Naive B cell (primary cell): ENCODE measurements at regions not wholly inside any gene's neighbourhood (a gene's known extent, or its start where the extent isn't known, plus 50 kb on each side); places are given as distances from the start of the nearest gene placed in this dataset.

Experiments used
- ATAC-seq, 2 donors: fragments of 150-1000 bp; cut with Tn5 transposase; 2 replicates each; pipeline ENCODE4 v1.10.0; 2021; ENCODE audit warnings: low read depth in 2 of 2, mild to moderate bottlenecking in 2 of 2, moderate library complexity in 2 of 2
- DNase-seq: peaks from one replicate; pipeline ENCODE4 v3.0.0; 2022
- H3K27ac Mint-ChIP-seq, 6 donors: one replicate each; pipeline ENCODE4 v1.8.0; 2020 to 2022; ENCODE audit warnings: mild to moderate bottlenecking in 6 of 6, mixed read lengths in 6 of 6, moderate library complexity in 5 of 6, inconsistent platforms in 2 of 6
- H3K27me3 Mint-ChIP-seq, 3 donors: one replicate each; pipeline ENCODE4 v1.8.0; 2021 to 2022; ENCODE audit warnings: mixed read lengths in 3 of 3, mild to moderate bottlenecking in 1 of 3
- H3K36me3 Mint-ChIP-seq, 2 donors: one replicate each; pipeline ENCODE4 v1.8.0; 2020 to 2022; ENCODE audit warnings: mixed read lengths in 2 of 2, inconsistent platforms in 1 of 2, mild to moderate bottlenecking in 1 of 2
- H3K4me1 Mint-ChIP-seq, 3 donors: one replicate each; pipeline ENCODE4 v1.8.0; 2020 to 2022; ENCODE audit warnings: mixed read lengths in 3 of 3, inconsistent platforms in 1 of 3, mild to moderate bottlenecking in 1 of 3, moderate library complexity in 1 of 3
- H3K4me3 Mint-ChIP-seq, 8 donors: one replicate each; pipeline ENCODE4 v1.8.0; 2020 to 2022; ENCODE audit warnings: mild to moderate bottlenecking in 8 of 8, mixed read lengths in 8 of 8, moderate library complexity in 8 of 8, inconsistent platforms in 2 of 8
- H3K9me3 Mint-ChIP-seq, 7 donors: one replicate each; pipeline ENCODE4 v1.8.0; 2020 to 2022; ENCODE audit warnings: mixed read lengths in 7 of 7, mild to moderate bottlenecking in 5 of 7, inconsistent platforms in 2 of 7, moderate library complexity in 1 of 7

DNA sequence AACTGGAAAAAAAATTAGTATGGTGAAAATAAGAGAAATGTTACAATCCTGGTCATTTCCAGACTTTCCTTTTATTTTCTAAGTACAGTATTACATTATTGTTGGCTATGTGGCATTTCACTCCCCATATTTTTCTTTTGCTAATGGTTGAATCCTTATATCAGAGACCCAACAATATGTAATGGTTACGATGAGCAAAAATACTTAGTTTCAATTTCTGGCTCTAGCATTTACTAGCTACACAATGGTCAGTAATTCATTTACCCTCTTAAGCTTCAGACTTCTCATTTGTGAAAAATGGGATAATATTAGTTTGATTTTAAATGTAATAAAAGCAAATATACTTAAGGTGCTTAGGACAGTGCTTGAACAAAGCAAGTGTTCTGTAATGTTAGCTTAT, 942.9 kb upstream of the PABPC4L start:
- H3K4me3 Mint-ChIP-seq = no peak overlapping the region
- H3K9me3 Mint-ChIP-seq = peaks cover 0 to 9% (median 4%) of the 10 kb centered on the region in 7 donors

DNA sequence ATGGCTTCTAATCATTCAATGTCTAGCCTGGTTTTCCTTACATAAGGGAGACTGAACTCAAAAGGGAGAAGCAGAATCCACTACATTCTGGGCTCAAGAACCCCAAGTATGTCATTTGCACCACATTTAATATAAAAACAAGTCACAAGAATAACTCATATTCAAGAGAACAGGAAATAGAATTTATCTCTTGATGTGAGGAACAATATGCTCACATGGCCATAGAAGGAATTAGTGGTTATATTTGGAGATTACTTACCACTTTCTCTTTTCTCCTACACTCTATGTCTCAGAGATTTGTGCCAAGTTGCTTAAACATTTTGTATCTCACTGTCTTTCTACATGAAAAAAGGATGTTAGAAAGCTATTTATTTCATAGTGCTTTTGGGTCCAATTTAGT, 922.6 kb upstream of the PABPC4L start:
- no peak overlapping the region for H3K4me3 Mint-ChIP-seq
- no peaks in the 10 kb centered on the region for H3K36me3 Mint-ChIP-seq
- ATAC-seq (no peak), DNase-seq (no peak)
- no peaks in the 10 kb centered on the region for H3K27me3 Mint-ChIP-seq
- no peaks in the 10 kb centered on the region for H3K4me1 Mint-ChIP-seq
- no peak overlapping the region for H3K27ac Mint-ChIP-seq
- peaks cover 0 to 5% (median 0%) of the 10 kb centered on the region in 7 donors for H3K9me3 Mint-ChIP-seq

More for the DNA sequence above, 942.9 kb upstream of the PABPC4L start:
- Mint-ChIP-seq H3K27ac (no peak overlapping the region), H3K4me1 (no peaks in the 10 kb centered on the region), H3K27me3 (no peaks in the 10 kb centered on the region), H3K36me3 (no peaks in the 10 kb centered on the region)
- ATAC-seq (no peak), DNase-seq (no peak)

- Mint-ChIP-seq H3K36me3 (no peaks in the 10 kb centered on the region), H3K27me3 (no peaks in the 10 kb centered on the region), H3K27ac (no peak overlapping the region), H3K9me3 (peaks cover 0 to 5% (median 0%) of the 10 kb centered on the region in 7 donors), H3K4me3 (no peak overlapping the region), H3K4me1 (no peaks in the 10 kb centered on the region)
- no peak for DNase-seq
- ATAC-seq = no peak
Observed at GRCh38 chr4:135123632-135124031, 922.0 kb upstream of the PABPC4L start.

- Mint-ChIP-seq H3K4me3 (no peak overlapping the region), H3K27ac (no peak overlapping the region), H3K36me3 (no peaks in the 10 kb centered on the region), H3K27me3 (no peaks in the 10 kb centered on the region), H3K9me3 (peaks cover 0 to 5% (median 0%) of the 10 kb centered on the region in 7 donors), H3K4me1 (no peaks in the 10 kb centered on the region)
- DNase-seq (no peak), ATAC-seq (no peak)
Observed at GRCh38 chr4:135122457-135122856, 920.9 kb upstream of the PABPC4L start.

DNA sequence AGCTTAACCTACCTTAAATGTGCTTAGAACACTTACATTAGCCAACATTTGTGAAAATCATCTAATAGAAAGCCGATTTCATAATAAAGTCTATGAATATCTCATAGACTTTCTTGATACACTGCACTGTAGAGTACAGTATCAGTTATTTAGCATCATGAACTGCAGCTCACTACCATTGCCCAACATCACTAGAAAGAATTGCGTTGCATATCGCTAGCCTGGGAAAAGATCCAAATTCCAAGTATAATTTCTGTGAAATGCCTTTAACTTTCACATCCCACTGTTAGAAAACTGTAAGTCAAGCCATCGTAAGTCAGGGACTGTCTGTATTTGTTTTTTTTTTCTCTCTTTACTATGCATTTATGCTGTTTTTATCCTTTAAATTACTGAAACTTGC, 918.6 kb upstream of the PABPC4L start:
- Mint-ChIP-seq H3K9me3 (peaks cover 0 to 4% (median 0%) of the 10 kb centered on the region in 7 donors), H3K4me3 (no peak overlapping the region), H3K36me3 (no peaks in the 10 kb centered on the region), H3K4me1 (no peaks in the 10 kb centered on the region), H3K27ac (no peak overlapping the region), H3K27me3 (no peaks in the 10 kb centered on the region)
- DNase-seq (no peak), ATAC-seq (no peak)

DNA sequence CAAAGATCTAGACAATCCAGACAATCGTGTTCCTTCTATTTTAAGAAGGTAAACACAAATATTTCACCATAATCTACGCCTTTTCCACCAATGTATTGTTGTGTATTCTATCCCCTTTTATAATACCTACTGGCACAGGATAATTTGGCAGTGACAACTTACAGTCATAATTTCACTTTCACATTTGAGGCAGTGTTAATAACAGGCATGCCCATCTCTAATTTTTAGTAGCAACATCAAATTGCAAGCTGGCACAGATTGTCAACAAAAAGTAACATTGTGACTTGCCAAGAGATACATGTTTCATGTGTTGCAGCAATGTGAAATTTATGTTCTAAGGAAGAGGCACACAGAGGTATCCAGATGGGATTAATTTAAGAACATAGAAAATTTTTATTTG, 912.5 kb upstream of the PABPC4L start:
- Mint-ChIP-seq H3K9me3 (peaks cover 0 to 8% (median 3%) of the 10 kb centered on the region in 7 donors), H3K27me3 (no peaks in the 10 kb centered on the region), H3K27ac (no peak overlapping the region), H3K4me1 (no peaks in the 10 kb centered on the region), H3K4me3 (no peak overlapping the region), H3K36me3 (no peaks in the 10 kb centered on the region)
- ATAC-seq (no peak), DNase-seq (no peak)

- Mint-ChIP-seq H3K27ac (no peak overlapping the region), H3K4me1 (no peaks in the 10 kb centered on the region), H3K4me3 (no peak overlapping the region), H3K27me3 (no peaks in the 10 kb centered on the region), H3K9me3 (no peaks in the 10 kb centered on the region), H3K36me3 (no peaks in the 10 kb centered on the region)
- DNase-seq (no peak), ATAC-seq (no peak)
Observed at GRCh38 chr4:135098061-135098460, 896.5 kb upstream of the PABPC4L start.

DNA sequence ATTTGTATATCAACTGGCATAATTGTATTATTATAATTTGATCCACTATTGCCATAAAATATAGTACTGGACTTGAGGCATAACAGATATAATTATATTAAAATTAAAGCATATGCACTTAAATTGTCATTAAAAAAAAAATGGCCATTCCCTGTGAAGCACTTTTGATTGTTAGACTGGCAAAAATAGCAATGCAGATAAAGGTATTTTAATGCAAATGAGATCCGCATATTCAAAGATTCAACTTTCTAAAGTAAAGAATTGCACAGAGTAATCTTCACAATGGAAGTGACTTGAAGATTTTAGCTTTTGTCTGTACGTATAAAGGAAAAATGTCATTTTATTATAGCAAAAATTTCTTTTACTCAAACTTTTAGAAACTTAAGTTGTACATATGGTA, 871.8 kb upstream of the PABPC4L start:
- ATAC-seq = no peak

DNA sequence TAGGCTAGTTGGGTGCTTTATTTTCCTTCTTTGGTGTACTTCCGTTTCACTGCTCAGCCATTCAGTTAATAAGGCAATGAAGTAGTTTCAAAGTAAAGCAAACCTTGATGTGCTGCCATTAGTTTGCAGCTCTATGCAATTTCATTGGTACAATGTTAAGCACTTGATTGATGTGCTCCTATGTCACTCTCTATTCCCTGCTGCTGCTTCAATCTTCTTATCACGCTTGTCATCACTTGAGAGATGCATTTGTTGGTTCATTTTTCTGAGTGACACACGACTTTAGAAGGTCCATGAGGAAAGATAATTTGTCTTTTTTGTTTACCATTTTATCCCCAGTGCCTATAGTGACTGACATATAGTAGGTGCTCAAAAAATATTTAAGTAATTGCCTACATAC, 871.0 kb upstream of the PABPC4L start:
- no peak overlapping the region for H3K4me3 Mint-ChIP-seq
- no peaks in the 10 kb centered on the region for H3K27me3 Mint-ChIP-seq
- DNase-seq = no peak
- no peaks in the 10 kb centered on the region for H3K4me1 Mint-ChIP-seq
- peaks cover 12 to 19% (median 13%) of the 10 kb centered on the region in 7 donors for H3K9me3 Mint-ChIP-seq
- peaks cover 0 to 5% of the 10 kb centered on the region in 2 donors for H3K36me3 Mint-ChIP-seq
- H3K27ac Mint-ChIP-seq = no peak overlapping the region
- no peak for ATAC-seq

More for the DNA sequence above, 871.8 kb upstream of the PABPC4L start:
- no peak overlapping the region for H3K4me3 Mint-ChIP-seq
- H3K27me3 Mint-ChIP-seq = no peaks in the 10 kb centered on the region
- H3K27ac Mint-ChIP-seq = no peak overlapping the region
- DNase-seq = no peak
- H3K36me3 Mint-ChIP-seq = peaks cover 0 to 8% of the 10 kb centered on the region in 2 donors
- no peaks in the 10 kb centered on the region for H3K4me1 Mint-ChIP-seq
- H3K9me3 Mint-ChIP-seq = peaks cover 13 to 27% (median 19%) of the 10 kb centered on the region in 7 donors

GRCh38 chr4:135065366-135065765, 863.8 kb upstream of the PABPC4L start:
- H3K4me3 Mint-ChIP-seq = no peak overlapping the region
- ATAC-seq (no peak), DNase-seq (no peak)
- H3K27ac Mint-ChIP-seq = no peak overlapping the region
- peaks cover 0 to 14% (median 2%) of the 10 kb centered on the region in 7 donors for H3K9me3 Mint-ChIP-seq
- H3K4me1 Mint-ChIP-seq = no peaks in the 10 kb centered on the region
- no peaks in the 10 kb centered on the region for H3K36me3 Mint-ChIP-seq
- H3K27me3 Mint-ChIP-seq = no peaks in the 10 kb centered on the region

DNA sequence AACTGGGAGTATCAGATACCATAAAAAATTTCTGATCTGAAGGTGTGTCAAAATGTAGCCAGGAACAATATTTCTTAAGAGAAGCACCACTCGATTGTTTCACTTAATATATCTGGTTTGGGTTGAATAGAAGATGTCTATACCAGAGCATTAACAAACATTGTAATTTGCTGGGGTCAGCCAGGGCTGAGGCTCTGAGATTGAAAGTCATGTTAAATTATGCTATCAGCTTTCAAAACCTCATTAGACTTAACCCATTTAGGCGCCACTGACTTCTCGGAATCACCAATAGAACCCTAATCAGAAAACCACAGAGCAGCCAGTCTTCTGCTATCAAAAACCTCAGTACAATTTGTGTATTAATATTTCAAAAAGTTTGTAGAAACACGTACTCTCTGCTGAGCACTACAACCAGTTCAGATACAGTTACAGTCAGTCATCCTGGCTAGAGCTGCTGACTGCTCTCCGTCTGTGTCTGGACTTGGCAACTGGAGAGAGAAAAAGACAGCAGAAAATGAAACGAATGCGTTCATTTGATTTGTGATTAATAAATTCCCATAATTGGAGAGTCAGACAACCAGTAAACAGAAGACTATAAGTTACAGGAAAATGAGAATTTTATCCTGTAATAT, 848.6 kb upstream of the PABPC4L start:
- H3K4me3 Mint-ChIP-seq = no peak overlapping the region
- no peak overlapping the region for H3K27ac Mint-ChIP-seq
- no peak for ATAC-seq
- no peaks in the 10 kb centered on the region for H3K36me3 Mint-ChIP-seq
- H3K27me3 Mint-ChIP-seq = no peaks in the 10 kb centered on the region
- DNase-seq = no peak
- H3K4me1 Mint-ChIP-seq = no peaks in the 10 kb centered on the region
- H3K9me3 Mint-ChIP-seq = peaks cover 0 to 5% (median 0%) of the 10 kb centered on the region in 7 donors

- DNase-seq = no peak
- H3K27ac Mint-ChIP-seq = no peak overlapping the region
- H3K4me1 Mint-ChIP-seq = no peaks in the 10 kb centered on the region
- no peaks in the 10 kb centered on the region for H3K27me3 Mint-ChIP-seq
- ATAC-seq = no peak
- no peaks in the 10 kb centered on the region for H3K36me3 Mint-ChIP-seq
- H3K9me3 Mint-ChIP-seq = peaks cover 0 to 3% (median 0%) of the 10 kb centered on the region in 7 donors
- no peak overlapping the region for H3K4me3 Mint-ChIP-seq
Observed at GRCh38 chr4:135032670-135033069, 831.1 kb upstream of the PABPC4L start.

DNA sequence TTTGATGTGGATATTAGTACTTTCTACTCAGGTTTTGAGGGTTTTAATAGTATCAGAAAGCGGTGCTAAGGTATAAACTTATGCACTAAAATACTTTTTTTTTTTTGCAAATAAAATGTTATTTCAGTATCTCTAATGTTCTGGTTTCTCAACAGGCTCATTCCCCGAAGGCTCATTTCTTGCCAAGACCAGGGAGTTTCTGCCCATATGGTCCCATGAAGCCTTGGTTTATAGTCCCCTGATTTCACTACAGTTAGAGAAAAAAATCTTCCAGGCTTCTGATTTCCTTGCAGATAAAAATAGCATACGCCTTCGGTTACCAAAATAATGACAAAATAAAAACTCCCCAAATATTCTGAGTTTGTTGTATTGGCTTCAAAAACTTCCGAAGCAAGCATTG, 814.2 kb upstream of the PABPC4L start:
- H3K36me3 Mint-ChIP-seq = no peaks in the 10 kb centered on the region
- ATAC-seq (no peak), DNase-seq (no peak)
- no peaks in the 10 kb centered on the region for H3K27me3 Mint-ChIP-seq
- peaks cover 0 to 14% (median 4%) of the 10 kb centered on the region in 7 donors for H3K9me3 Mint-ChIP-seq
- H3K27ac Mint-ChIP-seq = no peak overlapping the region
- no peaks in the 10 kb centered on the region for H3K4me1 Mint-ChIP-seq
- H3K4me3 Mint-ChIP-seq = no peak overlapping the region

DNA sequence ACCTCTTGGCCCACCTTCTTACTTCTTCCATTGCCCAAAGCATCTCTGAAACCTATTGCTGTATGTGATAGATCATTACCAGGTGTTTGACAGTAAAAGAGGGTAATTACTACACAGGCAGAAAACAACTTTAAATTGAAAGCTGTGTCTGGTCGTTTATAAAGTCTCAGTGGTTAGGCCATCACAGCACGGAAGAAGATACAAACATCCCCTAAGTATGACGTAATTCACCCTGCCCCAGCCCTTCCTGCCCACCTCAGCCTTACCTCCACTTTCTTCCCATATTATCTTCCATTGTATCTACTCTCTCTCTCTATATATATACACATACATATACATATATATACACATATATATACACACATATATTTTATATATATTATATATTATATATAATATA, 805.8 kb upstream of the PABPC4L start:
- DNase-seq (no peak), ATAC-seq (no peak)
- H3K36me3 Mint-ChIP-seq = no peaks in the 10 kb centered on the region
- H3K9me3 Mint-ChIP-seq = no peaks in the 10 kb centered on the region
- no peak overlapping the region for H3K4me3 Mint-ChIP-seq
- no peaks in the 10 kb centered on the region for H3K27me3 Mint-ChIP-seq
- no peaks in the 10 kb centered on the region for H3K4me1 Mint-ChIP-seq
- no peak overlapping the region for H3K27ac Mint-ChIP-seq

DNA sequence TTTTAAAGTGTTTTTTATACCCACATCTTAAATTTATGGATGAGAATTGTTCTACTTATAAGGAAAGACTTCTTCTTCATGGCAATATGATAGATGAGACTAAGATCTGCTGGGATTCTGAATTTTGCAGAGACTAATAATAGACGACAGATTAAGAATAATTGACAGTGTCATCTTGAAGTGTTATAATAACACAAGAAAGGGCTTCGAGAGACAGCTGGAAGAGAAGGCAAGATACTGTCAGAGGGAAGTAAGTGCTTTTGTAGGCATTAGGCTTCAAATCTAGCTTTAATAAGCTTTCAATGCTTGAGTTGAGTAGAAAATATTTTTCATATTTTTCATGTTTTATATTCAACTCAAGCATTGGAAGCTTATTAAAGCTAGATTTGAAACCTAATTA, 797.6 kb upstream of the PABPC4L start:
- no peaks in the 10 kb centered on the region for H3K9me3 Mint-ChIP-seq
- H3K4me1 Mint-ChIP-seq = no peaks in the 10 kb centered on the region
- ATAC-seq (no peak), DNase-seq (no peak)
- no peaks in the 10 kb centered on the region for H3K36me3 Mint-ChIP-seq
- no peaks in the 10 kb centered on the region for H3K27me3 Mint-ChIP-seq
- no peak overlapping the region for H3K4me3 Mint-ChIP-seq
- H3K27ac Mint-ChIP-seq = no peak overlapping the region
